Cardiac fibroblast (primary cell): ENCODE measurements at regions not wholly inside any gene's neighbourhood (a gene's known extent, or its start where the extent isn't known, plus 50 kb on each side); places are given as distances from the start of the nearest gene placed in this dataset.

Experiments
- DNase-seq, 2 donors: peaks; one replicate each; pipeline versions ENCODE4 v3.0.0 to v3.0.0-alpha.2; 2010; ENCODE audit warnings: low read depth in 2 of 2
- H3K4me3 ChIP-seq, 2 donors: replicated peaks in 1 of 2; 1 replicate in 1 of 2; 2 replicates in 1 of 2; pipeline ENCODE4 v1.5.1; 2011; ENCODE audit warnings: low read depth in 2 of 2, low read length in 2 of 2, mild to moderate bottlenecking in 2 of 2, moderate library complexity in 1 of 2
- TF ChIP-seq, protein P1 (sequence below): IDR thresholded peaks from one replicate; pipeline ENCODE4 v1.5.1; 2011; ENCODE audit warnings: low read depth, mild to moderate bottlenecking, low read length, inconsistent platforms

DNA sequence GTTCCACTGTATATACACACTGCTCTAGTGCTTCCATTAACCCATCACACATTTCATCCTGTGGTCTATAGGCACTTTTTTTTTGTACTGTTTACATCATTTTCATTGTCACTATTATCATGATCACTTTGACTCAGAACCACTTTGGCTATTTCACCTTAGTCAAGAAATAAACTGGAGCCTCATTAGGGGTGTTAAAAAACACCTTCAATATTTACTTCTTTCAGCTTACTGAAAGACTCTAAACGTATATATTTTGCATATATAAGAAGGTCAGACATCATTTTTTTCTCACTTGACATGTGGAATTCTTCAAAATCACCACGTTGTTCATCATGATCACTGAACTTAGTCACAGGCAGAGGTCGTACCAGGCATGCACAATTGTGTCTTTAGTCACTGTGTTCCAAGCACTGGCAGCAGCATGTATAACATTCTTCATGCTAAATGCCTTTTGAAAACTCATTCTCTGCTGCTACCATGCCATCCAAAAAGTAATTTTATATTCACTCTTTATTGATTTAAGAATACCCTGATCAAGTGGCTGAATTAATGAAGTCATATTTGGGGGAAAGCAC, 229.2 kb upstream of the ARSJ start:
- no peak overlapping the region for H3K4me3 ChIP-seq
- DNase-seq = peak in 1 of 2 donors; percentile 60
- TF ChIP-seq, protein P1, sequence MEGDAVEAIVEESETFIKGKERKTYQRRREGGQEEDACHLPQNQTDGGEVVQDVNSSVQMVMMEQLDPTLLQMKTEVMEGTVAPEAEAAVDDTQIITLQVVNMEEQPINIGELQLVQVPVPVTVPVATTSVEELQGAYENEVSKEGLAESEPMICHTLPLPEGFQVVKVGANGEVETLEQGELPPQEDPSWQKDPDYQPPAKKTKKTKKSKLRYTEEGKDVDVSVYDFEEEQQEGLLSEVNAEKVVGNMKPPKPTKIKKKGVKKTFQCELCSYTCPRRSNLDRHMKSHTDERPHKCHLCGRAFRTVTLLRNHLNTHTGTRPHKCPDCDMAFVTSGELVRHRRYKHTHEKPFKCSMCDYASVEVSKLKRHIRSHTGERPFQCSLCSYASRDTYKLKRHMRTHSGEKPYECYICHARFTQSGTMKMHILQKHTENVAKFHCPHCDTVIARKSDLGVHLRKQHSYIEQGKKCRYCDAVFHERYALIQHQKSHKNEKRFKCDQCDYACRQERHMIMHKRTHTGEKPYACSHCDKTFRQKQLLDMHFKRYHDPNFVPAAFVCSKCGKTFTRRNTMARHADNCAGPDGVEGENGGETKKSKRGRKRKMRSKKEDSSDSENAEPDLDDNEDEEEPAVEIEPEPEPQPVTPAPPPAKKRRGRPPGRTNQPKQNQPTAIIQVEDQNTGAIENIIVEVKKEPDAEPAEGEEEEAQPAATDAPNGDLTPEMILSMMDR = peak; percentile 11

DNA sequence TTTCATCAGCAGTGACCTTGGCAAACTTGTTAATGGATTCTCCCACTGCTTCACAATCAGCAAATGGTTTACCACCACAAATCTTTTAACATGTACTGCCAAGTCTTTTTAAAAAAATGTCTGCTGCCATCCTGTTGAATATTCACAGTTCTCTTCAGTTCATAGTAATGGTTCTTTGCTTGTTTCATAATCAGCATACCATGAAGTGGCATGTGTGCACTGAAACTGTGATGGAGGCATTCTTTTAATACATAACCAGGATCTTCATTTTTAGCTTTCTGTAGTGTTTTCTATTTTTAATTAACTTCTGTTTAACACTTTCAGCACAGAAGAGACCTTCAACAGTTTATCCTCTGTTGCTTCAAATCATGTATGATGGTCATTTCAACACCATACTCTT, 230.1 kb upstream of the ARSJ start:
- H3K4me3 ChIP-seq = no peak overlapping the region
- no peak for DNase-seq
- TF ChIP-seq, protein P1 = no peak

DNA sequence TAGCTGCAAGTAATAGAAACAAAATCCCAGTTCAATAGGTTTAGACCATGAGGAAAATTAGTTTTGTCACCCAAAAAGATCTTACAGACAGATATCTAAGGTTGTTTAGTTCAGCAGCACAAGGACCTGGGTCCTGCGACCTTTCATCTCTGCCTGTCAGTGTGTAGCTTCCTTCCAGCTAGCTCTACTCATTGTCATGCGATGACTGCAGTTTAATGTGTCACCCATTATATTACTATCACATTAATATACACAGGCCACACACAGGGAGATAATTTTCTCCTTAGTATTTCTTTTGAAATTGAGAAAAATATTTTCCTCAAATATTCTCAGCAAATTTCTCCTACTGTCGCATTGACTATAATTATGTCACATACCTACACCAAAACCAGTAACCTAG, 232.1 kb upstream of the ARSJ start:
- no peak for DNase-seq
- TF ChIP-seq, protein P1 = no peak
- H3K4me3 ChIP-seq = no peak overlapping the region

DNA sequence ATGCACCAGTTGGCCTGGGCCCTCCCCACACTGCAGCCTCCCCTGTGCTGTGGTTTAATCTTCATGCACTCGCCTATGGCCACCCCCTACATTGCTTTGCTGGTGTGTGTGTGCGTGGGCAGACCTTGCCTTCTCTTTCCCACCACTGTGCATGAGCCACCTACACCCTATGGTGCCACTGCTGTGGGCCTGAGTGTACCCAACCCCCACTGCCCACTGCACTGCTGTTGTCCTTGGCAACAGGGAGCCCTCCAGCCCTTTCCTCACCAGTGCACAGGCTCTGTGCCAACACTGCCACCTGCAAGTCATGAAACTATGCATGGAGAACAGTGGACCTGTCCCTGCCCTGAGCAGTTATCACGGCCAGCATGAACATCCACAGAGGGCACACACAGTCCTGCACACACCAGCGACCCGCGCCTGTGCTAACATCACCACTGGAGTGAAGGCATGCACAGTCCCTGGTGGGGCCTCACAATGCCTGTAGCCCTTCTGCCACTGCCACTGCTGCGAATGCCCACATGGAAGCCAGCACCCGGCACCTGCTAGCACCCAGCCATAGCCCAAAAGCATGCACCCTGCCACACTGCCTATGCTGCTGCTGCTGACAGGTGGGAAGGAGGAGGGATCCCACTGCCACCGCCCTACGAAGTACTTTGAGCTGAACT, 237.8 kb upstream of the ARSJ start:
- no peak overlapping the region for H3K4me3 ChIP-seq
- DNase-seq = no peak
- TF ChIP-seq, protein P1 = no peak

DNA sequence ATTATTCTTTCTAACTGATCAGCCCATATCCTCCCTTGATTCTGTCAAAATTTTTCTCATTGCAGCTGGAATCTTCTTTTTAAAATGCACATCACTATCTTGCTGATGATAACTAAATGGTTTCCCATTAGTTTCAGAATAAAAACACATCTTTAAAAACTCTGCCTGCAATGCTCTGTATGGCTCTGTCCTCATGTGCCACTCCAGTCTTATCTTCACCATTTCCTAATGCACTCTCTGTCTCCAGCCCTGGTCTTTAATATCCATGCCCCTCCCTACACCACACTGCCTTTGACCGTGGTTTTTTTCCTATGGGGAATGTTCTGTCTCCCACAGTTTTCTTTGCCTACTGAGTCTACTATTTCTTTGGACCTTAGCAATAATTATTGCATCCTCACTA, 244.1 kb upstream of the ARSJ start:
- TF ChIP-seq, protein P1 = no peak
- DNase-seq = no peak
- no peak overlapping the region for H3K4me3 ChIP-seq

DNA sequence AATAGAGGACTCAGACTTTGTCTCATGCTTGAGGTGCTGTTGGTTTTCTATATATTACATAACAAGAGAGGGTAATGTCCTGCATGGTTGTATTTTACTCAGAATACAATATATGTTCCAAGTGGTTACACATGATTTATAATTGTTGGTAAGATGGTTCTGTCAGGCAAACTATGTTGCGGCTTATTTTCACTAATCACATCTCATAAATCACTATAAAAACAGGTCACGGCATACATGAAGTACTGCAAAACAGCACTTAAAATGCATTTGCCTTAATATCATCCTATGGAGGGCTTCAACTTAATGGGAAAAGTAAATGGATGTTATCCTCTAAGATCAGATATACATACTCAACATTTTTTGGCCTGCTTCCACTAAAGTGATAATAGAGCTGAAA, 246.0 kb upstream of the ARSJ start:
- H3K4me3 ChIP-seq = no peak overlapping the region
- DNase-seq = no peak
- TF ChIP-seq, protein P1 = no peak
